NCI-H748 (cell line): ENCODE measurements at regions not wholly inside any gene's neighbourhood (a gene's known extent, or its start where the extent isn't known, plus 50 kb on each side); places are given as distances from the start of the nearest gene placed in this dataset.
"Not testable (repeated sequence)": the region's sequence is repeated elsewhere in the genome, so short reads cannot be mapped to it uniquely, and the experiment has no call there.

Source experiments
- DNase-seq: peaks from one replicate; lab custom pipeline; 2025; ENCODE audit not compliant: unreplicated experiment; lab: John Stamatoyannopoulos, UW

DNA sequence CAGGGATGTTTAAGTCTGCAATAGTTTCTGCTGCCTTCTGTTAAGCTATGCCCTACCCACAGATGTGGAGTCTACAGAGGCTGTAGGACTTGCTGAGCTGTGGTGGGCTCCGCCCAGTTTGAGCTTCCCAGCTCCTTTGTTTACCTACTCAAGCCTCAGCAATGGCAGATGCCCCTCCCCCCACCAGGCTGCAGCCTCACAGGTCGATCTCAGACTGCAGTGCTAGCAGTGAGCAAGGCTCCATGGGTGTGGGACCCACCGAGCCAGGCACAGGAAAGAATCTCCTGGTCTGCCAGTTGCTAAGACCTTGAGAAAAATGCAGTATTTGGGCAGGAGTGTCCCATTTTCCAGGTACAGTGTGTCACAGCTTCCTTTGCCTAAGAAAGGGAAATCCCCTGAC is 435.2 kb upstream of the TOM1L1 start:
- DNase-seq, result not testable (repeated sequence)

GRCh38 chr17:54466875-54467274 is 433.8 kb upstream of the TOM1L1 start:
- DNase-seq, result no peak

DNA sequence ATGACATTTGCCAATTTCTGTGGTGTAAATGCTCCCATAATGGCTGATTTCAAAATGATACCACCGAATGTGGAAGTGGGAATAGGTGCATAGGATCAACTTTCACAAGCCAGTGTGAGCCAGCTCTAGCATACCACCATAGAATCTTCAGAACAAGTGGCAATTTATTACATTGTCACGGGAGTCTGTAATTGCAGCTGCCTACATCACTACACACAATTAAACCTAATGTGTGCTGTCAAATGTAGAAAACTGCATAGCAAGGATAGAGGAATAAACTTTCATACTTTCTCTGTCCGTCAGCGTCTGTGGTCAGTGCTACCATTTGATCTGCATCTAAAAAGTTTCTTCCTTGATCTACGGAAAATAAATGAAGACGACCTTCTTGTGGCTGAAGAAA is 417.8 kb upstream of the TOM1L1 start:
- DNase-seq, result no peak

DNA sequence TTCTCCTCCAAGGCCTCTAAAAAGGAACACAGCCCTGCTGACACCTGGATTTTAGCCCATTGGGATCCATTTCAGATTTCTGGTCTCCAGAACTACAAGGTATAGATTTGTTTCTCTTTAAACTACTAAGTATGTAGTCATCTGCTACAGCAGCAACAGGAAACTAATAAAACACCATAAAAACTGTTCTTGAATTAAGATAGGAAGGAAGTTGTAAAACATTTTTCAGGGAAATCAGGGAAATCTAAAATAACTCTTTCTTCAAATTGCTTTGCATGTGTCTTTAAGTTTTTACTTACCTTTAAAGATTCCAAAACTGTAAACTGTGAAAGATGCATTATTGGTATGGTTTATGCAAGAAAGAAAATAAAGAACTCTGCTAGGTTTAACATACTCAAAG is 407.0 kb upstream of the TOM1L1 start:
- no peak for DNase-seq

DNA sequence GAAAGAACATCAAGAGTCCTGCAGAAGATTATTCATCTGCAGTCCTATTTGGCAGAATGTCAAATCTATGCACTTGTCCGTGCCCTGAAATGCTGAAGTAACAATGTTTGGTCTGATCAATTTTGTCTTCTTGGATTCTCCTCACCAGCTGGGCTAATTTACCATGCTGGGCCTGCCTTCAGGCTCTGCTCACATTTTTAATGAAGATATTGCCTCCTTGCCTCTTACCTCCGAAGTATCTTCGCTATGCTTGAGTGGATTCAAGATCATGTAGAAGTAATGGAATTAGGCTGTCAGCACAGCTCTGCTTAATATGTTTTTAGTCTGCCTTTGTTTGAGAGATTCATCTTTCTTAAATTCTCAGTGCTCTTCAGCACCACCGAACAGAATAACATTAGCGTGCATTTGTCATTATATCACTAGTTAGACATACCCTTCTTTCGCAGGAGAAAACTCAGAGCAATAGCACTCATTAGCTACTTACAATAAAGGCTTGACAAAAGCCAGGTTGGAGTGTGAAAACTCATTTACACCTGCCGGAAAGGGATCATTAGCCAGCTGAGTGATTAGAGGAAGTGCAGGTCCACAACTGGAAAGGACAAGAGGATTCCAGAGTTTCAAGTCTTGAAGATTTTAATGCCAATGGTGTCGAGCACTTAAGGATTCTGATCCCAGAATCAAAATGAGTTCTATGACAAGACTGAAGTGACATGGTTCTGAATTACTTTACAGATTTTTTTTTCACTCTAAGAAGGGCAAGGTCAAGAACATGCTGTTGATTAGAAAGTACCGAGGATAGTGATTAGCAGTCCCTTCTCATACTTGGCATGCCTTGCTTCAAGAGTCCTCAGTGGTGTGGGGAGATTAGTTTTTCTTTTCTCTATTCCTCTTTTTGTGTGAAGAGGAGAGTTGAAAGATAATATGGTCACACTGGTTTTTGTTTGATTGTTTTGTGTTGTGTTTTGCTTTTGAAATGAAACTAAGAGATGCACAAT is 405.6 kb upstream of the TOM1L1 start:
- DNase-seq, result no peak

DNA sequence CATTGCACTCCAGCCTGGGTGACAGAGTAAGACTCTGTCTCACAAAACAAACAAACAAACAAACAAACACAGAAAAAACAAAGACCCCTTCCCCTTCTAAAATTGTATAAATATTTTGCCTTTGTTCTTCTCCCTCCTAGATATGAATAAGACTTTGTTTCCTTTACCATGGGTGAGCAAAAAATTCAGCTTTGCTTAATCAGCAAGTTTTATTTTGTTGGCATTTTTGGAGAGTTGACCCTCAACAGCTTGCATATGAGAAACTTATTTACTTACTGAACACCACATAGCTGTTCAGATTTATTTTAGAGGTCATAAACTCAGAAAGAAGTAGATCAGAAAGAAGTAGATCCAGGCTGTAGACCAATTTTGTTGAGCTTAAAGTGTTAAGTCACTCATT is 395.2 kb upstream of the TOM1L1 start:
- DNase-seq, result no peak

- no peak for DNase-seq
These were observed 381.9 kb upstream of the TOM1L1 start for GRCh38 chr17:54518706-54519105.

DNA sequence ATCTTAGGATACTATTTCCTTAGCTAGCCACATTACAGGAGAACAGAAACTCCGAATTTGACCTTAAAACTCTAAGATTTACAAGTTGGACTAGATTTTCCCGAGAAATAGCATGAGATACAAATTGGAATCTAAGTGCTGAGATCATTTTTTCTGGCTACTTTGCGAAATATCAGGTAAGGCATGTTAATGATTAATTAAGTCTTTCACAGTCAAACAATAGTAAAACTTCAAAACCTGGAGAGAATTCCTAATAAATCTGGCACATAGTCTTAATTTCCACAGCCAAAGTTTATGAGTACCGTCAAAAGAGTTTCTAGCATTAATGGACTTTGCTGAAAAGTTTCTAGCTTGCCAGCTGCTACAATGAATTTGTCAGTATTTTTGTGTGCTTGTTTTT is 379.5 kb upstream of the TOM1L1 start:
- DNase-seq, result no peak

- DNase-seq, result no peak
These were observed 376.2 kb upstream of the TOM1L1 start for GRCh38 chr17:54524501-54524900.

- no peak for DNase-seq
These were observed 372.7 kb upstream of the TOM1L1 start for GRCh38 chr17:54527941-54528340.

GRCh38 chr17:54530398-54530797 is 370.3 kb upstream of the TOM1L1 start:
- no peak for DNase-seq

GRCh38 chr17:54536306-54536705 is 364.3 kb upstream of the TOM1L1 start:
- no peak for DNase-seq

DNA sequence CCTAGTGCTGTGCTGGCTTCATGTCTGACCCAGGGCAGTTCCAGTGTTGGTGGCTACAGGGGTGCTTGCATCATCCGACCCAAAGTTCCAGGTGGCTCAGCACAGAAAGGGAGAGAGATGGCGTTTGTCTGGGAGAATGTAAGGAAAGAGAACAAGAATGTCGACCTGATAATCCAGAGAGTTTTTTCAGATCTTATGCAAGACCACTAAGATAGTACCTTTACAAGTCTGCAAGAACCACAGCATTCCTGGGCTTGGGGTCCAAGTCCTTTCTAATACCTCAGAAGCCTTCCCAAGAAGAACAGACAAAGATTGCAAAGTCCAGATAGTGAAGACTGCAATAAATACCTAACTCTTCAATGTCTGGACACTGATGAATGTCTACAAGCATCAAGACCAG is 363.0 kb upstream of the TOM1L1 start:
- no peak for DNase-seq

DNA sequence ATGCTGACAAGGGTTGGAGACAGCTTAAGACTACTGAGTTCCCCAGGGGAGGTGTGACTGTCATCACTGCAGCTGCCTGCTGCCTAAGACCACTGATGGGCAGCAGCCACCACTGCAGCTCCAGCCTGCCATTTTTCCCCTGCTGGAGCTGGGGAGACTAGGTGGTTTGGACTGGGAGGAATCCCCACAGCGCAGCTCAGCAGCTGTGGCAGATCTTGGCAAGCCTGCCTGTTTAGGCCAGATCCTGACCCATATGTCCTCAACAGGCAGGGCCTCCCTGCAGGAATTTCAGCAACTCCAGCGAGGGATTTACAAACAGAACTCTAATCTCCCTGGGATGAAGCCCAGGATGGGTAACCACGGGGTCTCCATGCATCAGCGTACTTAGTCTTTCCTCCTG is 356.4 kb upstream of the TOM1L1 start:
- no peak for DNase-seq

- DNase-seq, result no peak
These were observed 340.8 kb upstream of the TOM1L1 start for GRCh38 chr17:54559883-54560282.

DNA sequence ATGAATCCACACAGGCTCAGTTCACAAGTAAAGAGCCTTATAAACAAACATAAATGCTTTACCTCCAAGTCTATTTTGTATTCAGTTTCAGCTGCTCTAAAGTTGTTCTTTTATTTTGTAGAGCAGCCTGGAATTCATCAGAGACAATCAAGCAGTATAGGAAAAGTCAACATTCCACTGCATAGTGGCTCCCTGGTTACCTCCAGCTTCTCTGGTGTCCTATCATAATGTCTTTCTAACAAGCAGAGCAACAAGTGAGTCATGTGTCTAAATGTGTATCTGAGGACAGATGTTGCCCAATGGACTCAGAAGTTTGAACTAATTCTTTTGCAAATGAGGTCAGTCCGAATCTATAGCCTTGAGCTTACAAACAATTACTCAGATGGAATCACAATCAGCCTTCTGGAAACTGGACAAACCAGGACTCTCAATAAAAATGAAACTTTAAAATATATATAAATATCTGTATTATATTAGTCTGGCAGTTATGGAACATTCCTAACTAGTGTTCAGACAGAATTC is 292.0 kb upstream of the TOM1L1 start:
- DNase-seq, result no peak

DNA sequence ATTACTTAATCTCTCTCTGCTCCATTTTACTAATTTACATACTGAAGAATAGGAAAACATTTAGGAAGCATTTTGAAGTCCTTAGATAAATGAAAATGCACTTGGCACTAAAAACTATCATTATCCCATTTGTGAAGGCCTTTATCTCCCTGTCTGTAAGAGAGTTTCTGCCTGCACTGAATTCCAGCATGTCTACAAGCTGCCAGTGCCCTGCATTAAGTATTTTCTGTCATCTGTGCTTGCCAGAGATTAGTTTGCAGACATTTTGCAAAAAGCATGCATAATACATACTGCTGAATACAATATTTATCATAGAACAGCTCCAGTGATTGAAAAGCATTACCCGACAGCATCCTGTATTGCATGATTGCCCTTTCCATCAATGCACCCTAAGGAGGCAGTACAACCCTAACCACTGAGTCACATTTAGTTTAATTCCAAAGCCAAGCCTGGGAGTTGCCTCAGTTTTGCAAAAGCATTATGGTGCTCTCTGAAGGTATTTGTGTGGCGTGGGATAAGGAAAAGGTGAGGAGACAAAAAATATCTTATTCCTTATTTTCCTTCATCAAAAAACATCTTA is 280.2 kb upstream of the TOM1L1 start:
- DNase-seq, result no peak

DNA sequence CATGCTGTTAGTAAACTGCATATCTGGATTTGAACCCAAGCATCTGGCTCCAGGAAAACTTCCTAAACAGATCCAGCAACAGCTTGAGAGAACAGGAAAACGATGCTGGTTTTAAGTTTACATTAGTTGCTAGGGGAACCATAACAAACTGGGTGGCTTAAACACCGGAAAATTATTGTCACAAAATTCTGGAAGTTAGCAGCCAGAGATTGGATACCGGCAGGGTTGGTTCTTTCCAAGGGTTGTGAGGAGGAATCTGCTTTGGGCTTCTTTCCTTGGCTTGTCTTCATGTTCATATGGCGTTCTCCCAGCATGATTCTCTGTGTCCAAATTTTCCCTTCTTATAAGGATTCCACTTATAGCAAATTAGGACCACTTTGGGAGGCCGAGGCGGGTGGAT is 276.9 kb upstream of the TOM1L1 start:
- DNase-seq, result no peak

GRCh38 chr17:54626146-54626703 is 274.4 kb upstream of the TOM1L1 start:
- DNase-seq, result no peak

GRCh38 chr17:54639426-54639825 is 261.2 kb upstream of the TOM1L1 start:
- not testable (repeated sequence) for DNase-seq

DNA sequence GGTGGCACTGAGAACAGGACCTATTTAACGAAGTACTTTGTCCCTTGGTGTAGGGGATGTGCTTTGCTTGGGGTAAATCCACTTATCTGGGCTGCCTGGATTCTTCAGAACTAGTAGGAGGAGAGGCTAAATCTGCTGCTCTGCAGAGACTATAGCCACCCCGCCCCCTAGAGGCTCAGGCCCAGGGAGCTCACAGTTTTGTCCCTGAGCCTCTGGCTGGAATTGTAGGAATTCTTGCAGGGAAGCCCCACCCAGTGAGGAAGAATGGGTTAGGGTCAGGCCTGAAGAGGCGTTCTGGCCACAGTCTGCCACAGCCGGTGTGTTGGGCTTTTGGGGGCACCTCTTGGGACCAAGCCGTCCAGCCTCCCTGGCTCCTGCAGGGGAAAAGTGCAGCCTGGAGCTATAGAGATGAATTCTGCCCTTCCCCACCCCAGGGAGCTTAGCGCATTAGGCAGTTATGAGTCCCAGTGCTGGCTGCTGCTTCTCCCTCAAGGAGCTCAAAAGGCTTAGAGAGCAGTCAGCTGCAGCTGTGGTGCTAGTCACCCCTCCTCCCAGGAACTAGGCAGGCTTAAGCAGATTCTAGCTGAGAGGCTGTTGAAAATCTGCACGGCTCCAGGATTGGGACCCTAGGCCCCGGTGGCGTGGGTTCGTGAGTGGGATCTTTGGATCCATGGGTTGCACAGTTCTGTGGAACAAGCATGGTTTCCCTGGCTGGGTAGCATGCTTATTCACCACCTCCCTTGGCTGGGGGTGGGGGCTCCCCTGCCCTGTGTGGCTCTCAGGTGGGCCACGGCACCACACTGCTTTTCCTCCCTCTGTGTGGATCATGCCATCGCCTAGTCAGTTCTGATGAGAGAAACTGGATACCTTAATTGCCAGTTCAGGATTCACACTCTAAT is 237.4 kb upstream of the TOM1L1 start:
- no peak for DNase-seq
